ENCODE measurements at regions not wholly inside any gene's neighbourhood (a gene's known extent, or its start where the extent isn't known, plus 50 kb on each side); places are given as distances from the start of the nearest gene placed in this dataset.

- Histone ChIP-seq H3K27me3 (no peaks in the 10 kb centered on the region), H3K36me3 (replicated peaks in 1 of 2; ENCODE audit: insufficient read depth in 1 of 2, low read depth in 2 of 2) (no peaks in the 10 kb centered on the region), H3K27ac (no peak overlapping the region), H3K9me3 (no peaks in the 10 kb centered on the region), H3K4me3 (no peak overlapping the region), H3K4me1 (no peaks in the 10 kb centered on the region)
- intact Hi-C loops (cut with DNase I): no loop called here
- no peak for ATAC-seq
- WGBS, 2 donors: 21 to 23% methylated on average over 4 of the region's 4 CpGs
- no peak for TF ChIP-seq POLR2A (IDR thresholded peaks at IDR 0.05)
- TF ChIP-seq, protein P1, sequence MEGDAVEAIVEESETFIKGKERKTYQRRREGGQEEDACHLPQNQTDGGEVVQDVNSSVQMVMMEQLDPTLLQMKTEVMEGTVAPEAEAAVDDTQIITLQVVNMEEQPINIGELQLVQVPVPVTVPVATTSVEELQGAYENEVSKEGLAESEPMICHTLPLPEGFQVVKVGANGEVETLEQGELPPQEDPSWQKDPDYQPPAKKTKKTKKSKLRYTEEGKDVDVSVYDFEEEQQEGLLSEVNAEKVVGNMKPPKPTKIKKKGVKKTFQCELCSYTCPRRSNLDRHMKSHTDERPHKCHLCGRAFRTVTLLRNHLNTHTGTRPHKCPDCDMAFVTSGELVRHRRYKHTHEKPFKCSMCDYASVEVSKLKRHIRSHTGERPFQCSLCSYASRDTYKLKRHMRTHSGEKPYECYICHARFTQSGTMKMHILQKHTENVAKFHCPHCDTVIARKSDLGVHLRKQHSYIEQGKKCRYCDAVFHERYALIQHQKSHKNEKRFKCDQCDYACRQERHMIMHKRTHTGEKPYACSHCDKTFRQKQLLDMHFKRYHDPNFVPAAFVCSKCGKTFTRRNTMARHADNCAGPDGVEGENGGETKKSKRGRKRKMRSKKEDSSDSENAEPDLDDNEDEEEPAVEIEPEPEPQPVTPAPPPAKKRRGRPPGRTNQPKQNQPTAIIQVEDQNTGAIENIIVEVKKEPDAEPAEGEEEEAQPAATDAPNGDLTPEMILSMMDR (IDR thresholded peaks at IDR 0.05): peak in 2 of 7 experiments; percentile 3 to 12
- DNase-seq: no peak
Observed at GRCh38 chr2:224142397-224143312, 103.6 kb upstream of the SERPINE2 start.

- WGBS, 2 donors: 50 to 58% methylated on average over 4 of the region's 4 CpGs
- Histone ChIP-seq H3K36me3 (replicated peaks in 1 of 2; ENCODE audit: insufficient read depth in 1 of 2, low read depth in 2 of 2) (no peaks in the 10 kb centered on the region), H3K27ac (no peak overlapping the region), H3K4me1 (no peaks in the 10 kb centered on the region), H3K4me3 (no peak overlapping the region), H3K9me3 (no peaks in the 10 kb centered on the region), H3K27me3 (no peaks in the 10 kb centered on the region)
- DNase-seq: no peak
- intact Hi-C loops (cut with DNase I): no loop called here
- ATAC-seq: no peak
- TF ChIP-seq, protein P1 (IDR thresholded peaks at IDR 0.05): no peak
- no peak for TF ChIP-seq POLR2A (IDR thresholded peaks at IDR 0.05)
Observed at GRCh38 chr2:224141304-224141703, 102.2 kb upstream of the SERPINE2 start.

DNA sequence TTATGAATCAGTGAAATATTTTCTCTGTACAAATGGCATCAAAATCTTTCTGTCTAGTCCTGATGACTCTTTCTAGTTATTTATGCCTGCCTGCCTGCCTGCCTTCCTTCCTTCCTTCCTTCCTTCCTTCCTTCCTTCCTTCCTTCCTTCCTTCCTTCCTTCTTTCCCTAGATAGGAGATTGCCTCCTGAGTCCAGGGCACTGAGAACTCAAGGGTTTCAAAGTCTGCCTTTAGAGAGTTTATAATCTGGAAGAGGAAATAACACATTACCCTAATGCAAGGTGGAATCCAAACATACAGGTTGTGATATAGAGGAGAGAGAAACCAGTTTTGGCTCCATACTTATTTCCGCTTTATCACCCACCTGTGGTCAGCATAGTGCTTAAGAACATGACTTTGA, 98.1 kb upstream of the SERPINE2 start:
- 68 to 89% methylated on average over 1 of the region's 1 CpG for WGBS, 2 donors
- no peak for ATAC-seq

GRCh38 chr2:224136396-224136795, 97.3 kb upstream of the SERPINE2 start:
- H3K4me1 ChIP-seq: no peaks in the 10 kb centered on the region
- intact Hi-C loops (cut with DNase I): no loop called here
- no peaks in the 10 kb centered on the region for H3K9me3 ChIP-seq
- no peaks in the 10 kb centered on the region for H3K27me3 ChIP-seq
- H3K27ac ChIP-seq: no peak overlapping the region
- H3K4me3 ChIP-seq: no peak overlapping the region
- H3K36me3 ChIP-seq (replicated peaks in 1 of 2; ENCODE audit: insufficient read depth in 1 of 2, low read depth in 2 of 2): no peaks in the 10 kb centered on the region
- TF ChIP-seq, protein P1 (IDR thresholded peaks at IDR 0.05): no peak
- TF ChIP-seq POLR2A (IDR thresholded peaks at IDR 0.05): no peak
- ATAC-seq (no peak), DNase-seq (no peak)
- WGBS, 2 donors: 77% methylated on average over 4 of the region's 4 CpGs

More for the DNA sequence above, 98.1 kb upstream of the SERPINE2 start:
- H3K27ac ChIP-seq: no peak overlapping the region
- no peaks in the 10 kb centered on the region for H3K9me3 ChIP-seq
- H3K27me3 ChIP-seq: no peaks in the 10 kb centered on the region
- H3K4me1 ChIP-seq: no peaks in the 10 kb centered on the region
- no peak overlapping the region for H3K4me3 ChIP-seq
- no peaks in the 10 kb centered on the region for H3K36me3 ChIP-seq (replicated peaks in 1 of 2; ENCODE audit: insufficient read depth in 1 of 2, low read depth in 2 of 2)
- TF ChIP-seq POLR2A (IDR thresholded peaks at IDR 0.05): no peak
- TF ChIP-seq, protein P1 (IDR thresholded peaks at IDR 0.05): no peak
- intact Hi-C loops (cut with DNase I): no loop called here
- no peak for DNase-seq

DNA sequence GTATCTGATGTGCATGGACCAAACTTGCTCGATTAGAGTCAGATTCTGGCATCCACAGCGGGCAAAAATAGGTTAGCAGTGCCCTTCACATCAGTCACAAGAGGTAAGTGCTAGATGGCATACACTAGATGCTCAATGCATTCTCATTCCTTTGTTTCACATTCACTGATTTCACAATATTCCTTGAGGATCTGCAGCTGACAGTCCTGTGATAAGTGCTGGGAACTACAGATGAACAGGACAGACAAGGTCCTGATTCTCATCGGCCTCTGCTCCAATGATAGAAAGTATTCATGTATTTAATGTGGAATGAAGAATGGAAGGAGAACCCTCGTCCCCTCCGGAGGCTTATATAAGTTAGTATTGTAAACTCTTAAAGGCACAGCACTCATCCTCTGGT, 96.8 kb upstream of the SERPINE2 start:
- no peak for ATAC-seq
- Histone ChIP-seq H3K9me3 (no peaks in the 10 kb centered on the region), H3K27ac (no peak overlapping the region), H3K4me1 (no peaks in the 10 kb centered on the region), H3K36me3 (replicated peaks in 1 of 2; ENCODE audit: insufficient read depth in 1 of 2, low read depth in 2 of 2) (no peaks in the 10 kb centered on the region), H3K27me3 (no peaks in the 10 kb centered on the region), H3K4me3 (no peak overlapping the region)
- intact Hi-C loops (cut with DNase I): no loop called here
- no peak for TF ChIP-seq POLR2A (IDR thresholded peaks at IDR 0.05)
- TF ChIP-seq, protein P1 (IDR thresholded peaks at IDR 0.05): no peak
- WGBS, 2 donors: 65 to 73% methylated on average over 5 of the region's 5 CpGs
- DNase-seq: no peak
